HL-60/S4 treated with retinoic acid at 250 ng/mL for 4 days and 3 days (cell line): ENCODE measurements at regions not wholly inside any gene's neighbourhood (a gene's known extent, or its start where the extent isn't known, plus 50 kb on each side); places are given as distances from the start of the nearest gene placed in this dataset.

ENCODE experiments used
- in situ Hi-C: fragments of 300-500 bp; cut with MboI; formaldehyde crosslinking; loops from 2 replicates; pipeline ENCODE4 v1.7.0; 2022; ENCODE audit warnings: low sequenced_read_pairs

DNA sequence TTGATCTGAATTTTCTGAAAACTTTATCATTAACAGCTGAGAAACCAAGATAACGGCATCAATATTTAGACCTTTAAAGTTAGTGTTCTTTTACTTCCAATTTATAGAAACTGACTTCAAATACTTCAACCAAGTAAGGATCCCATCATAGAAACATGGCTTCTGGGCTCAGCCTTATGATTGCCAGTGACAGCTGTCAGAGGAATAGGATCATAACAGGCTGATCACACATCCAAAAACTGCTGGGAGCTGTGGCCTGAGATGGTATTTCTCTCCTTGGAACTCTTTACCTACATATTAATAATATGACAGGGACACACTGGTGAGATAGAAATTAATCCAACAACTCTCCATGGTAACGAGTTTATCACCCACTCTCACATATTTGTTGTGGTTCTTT lies 448.3 kb upstream of the NMUR2 start:
- in situ Hi-C loops: no loop called here

- in situ Hi-C loops: no loop called here
These were observed 450.4 kb upstream of the NMUR2 start for GRCh38 chr5:152855441-152855840.

GRCh38 chr5:152861231-152861630 lies 456.2 kb upstream of the NMUR2 start:
- in situ Hi-C loops: no loop called here

DNA sequence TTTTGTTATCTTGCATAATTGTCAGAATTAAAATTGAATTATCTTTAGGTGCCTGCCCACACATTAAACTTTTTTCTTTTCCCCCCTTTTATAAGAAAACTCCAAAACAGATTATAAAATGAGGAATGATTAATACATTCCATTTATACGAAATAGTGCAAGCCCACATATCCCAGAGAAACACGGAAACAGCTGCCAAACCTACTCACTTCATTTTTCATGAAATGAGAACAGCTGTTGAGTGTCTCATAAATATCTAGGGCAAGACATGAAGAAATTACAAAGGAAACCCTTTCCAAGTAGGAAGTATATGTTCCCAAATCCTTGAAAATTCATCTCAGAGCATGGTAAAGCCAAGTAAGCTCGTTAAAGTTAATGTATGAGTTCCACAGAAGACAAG lies 459.4 kb upstream of the NMUR2 start:
- in situ Hi-C loops: no loop called here

DNA sequence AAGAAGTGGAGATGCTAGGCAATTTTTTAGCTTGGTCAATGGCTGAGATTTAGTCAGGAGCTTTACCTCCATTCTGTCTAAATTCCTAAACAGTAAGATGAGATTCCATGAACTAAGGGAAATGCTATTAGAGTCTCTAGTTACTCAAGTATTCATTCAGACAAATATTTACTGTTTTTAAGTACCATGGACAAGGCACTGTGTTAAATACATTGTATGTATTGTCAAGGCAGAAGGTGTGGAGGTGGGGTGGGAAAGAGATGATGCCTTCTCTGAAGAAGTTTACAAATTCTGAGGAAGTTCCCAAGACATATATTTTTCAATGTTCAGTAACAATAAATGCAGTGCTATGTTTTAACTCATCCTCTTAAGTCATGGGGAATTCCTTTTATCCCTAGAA lies 459.9 kb upstream of the NMUR2 start:
- in situ Hi-C loops: no loop called here

- in situ Hi-C loops: no loop called here
These were observed 464.9 kb upstream of the NMUR2 start for GRCh38 chr5:152869971-152870370.

DNA sequence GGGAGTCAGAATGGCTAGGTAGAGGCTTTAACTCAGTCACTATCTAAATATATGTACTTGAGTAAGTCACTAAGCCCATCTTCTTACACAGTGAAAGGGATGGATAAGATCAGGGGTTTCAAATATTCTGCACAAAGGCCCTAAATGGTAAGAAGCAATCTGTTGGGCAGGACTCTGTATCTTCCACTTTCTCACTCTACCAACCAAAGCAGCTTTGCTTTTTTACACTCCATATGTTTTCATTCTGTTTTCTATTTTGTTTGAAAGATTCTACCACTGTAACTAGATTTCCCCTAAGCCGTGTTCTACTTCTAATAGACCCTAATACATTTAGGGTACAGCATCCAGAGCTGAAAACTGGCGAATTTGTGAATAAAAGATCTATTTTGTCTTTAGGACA lies 477.5 kb upstream of the NMUR2 start:
- in situ Hi-C loops: no loop called here

GRCh38 chr5:152883066-152883775 lies 478.1 kb upstream of the NMUR2 start:
- in situ Hi-C loops: no loop called here

- in situ Hi-C loops: no loop called here
These were observed 478.9 kb upstream of the NMUR2 start for GRCh38 chr5:152884006-152884405.

DNA sequence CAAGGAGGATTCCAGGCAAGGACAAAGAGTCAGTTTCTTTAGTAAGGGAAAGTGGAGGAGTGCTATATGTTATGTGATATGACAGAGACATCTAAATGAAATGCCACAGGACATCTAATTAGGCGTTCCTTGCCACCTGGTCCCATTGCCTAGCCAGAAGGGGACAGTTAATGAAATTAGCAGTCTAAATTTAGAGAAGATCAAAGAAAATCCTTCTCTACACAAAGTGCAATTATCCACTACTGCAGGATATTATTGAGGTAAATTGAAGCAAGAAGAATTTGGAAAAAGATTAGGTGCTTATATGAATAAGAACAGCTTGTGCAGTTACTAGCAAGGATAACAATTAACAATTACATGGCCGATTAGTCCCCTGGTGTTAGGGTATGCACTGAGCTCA lies 495.3 kb upstream of the NMUR2 start:
- in situ Hi-C loops: no loop called here

DNA sequence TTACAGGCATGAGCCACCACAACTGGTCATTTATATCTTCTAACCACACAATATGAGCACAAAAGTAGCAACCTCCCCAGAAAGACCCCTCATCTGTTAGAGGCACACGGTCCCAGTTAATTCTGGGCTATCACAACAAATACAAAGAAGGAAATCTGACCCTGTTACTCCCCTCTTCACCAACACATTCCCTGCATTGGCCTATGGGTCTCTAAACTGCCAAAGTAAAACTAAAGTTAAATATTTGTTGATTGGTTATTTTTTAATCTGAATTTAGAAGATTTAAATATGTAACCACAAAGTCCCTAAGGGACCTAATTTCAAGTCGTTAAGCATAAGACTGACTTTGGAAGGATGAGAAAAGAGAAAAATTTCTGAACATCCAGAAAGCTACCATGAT lies 496.7 kb upstream of the NMUR2 start:
- in situ Hi-C loops: no loop called here

GRCh38 chr5:152905286-152905685 lies 500.2 kb upstream of the NMUR2 start:
- in situ Hi-C loops: no loop called here

GRCh38 chr5:152907488-152908245 lies 502.6 kb upstream of the NMUR2 start:
- in situ Hi-C loops: no loop called here

DNA sequence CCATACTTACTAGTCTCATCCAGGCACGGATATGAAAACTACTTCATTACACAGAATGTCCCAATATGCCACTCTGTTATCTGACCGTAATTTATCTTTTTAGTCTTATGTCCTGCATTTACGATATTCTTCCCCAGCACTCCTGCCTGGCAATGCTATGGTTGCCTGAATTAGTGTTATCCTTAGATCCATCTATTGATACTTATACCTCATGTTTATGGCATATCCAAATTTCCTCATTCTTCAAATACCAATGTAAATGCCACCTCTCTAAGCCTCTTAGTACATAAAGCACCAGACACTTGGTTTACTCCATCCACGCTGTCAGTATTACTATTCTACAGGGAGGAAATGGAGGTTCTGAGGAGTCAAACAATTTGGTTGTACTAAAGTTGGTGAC lies 507.8 kb upstream of the NMUR2 start:
- in situ Hi-C loops: no loop called here

GRCh38 chr5:152932621-152933020 lies 527.5 kb upstream of the NMUR2 start:
- in situ Hi-C loops: no loop called here

GRCh38 chr5:152933056-152933455 lies 528.0 kb upstream of the NMUR2 start:
- in situ Hi-C loops: no loop called here

- in situ Hi-C loops: no loop called here
These were observed 533.6 kb upstream of the NMUR2 start for GRCh38 chr5:152938630-152939029.

- in situ Hi-C loops: no loop called here
These were observed 537.7 kb upstream of the NMUR2 start for GRCh38 chr5:152942633-152943336.

- in situ Hi-C loops: no loop called here
These were observed 536.5 kb upstream of the GRIA1 start for GRCh38 chr5:152953788-152954483.

DNA sequence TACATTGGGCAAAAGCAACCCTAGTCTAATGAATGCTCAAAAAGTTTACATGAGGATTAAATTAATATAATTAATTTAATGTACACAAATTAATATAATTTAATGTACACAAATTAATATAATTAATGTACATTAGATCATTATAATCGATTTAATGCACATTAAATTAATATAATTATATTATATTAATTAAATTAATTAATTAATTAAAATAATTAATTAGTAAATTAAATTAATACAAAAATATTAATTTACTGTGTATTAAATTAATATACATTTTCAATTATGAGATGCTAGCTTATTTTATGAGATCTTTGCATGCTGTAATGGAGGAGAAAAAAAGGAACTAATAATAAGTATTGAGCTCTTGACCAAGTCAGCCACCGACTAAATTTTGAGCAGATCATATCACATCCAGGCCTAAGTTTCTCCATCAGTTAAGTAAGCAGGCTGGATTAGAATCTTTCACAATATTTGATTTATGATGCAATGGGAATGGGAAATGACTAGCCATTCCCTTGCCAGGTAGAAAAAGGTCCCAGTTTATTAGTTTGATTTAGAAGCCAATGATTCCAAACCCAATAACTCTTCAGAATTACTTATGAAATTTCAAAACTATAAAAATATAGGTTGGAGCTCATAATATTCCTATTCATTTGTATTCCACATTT lies 533.4 kb upstream of the GRIA1 start:
- in situ Hi-C loops: no loop called here
